ENCODE measurements at regions not wholly inside any gene's neighbourhood (a gene's known extent, or its start where the extent isn't known, plus 50 kb on each side); places are given as distances from the start of the nearest gene placed in this dataset.

DNA sequence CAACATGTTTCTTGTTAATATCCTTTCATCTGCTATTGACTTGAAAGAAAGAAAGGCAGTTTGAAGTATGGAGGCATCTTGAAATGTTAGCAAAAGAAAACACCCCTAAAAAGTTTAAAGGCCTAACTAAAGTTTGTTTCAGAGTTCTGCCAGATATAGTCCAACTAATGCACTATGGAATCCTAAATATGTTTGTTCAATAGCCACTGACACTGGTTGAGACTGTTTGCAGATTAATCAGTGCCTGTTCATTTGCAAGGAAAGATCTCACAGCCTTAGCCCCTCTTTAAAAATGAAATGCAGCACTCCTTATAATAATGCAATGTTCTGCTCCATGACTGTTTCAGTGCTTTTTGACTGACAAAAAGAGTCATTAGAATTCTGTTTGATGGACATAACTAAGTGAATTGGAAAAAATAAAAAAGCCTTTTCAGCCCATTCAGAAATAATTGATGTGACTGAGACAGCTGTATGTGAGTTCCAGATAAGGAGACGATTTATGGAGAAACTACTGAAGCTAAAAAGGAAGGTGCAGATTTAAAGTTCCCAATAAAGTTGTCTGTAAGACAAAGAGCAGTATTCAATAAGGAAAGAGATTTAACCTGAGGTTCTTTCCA lies 192.0 kb downstream of the PCDH7 start:
- CTCF ChIA-PET = no interaction called here

DNA sequence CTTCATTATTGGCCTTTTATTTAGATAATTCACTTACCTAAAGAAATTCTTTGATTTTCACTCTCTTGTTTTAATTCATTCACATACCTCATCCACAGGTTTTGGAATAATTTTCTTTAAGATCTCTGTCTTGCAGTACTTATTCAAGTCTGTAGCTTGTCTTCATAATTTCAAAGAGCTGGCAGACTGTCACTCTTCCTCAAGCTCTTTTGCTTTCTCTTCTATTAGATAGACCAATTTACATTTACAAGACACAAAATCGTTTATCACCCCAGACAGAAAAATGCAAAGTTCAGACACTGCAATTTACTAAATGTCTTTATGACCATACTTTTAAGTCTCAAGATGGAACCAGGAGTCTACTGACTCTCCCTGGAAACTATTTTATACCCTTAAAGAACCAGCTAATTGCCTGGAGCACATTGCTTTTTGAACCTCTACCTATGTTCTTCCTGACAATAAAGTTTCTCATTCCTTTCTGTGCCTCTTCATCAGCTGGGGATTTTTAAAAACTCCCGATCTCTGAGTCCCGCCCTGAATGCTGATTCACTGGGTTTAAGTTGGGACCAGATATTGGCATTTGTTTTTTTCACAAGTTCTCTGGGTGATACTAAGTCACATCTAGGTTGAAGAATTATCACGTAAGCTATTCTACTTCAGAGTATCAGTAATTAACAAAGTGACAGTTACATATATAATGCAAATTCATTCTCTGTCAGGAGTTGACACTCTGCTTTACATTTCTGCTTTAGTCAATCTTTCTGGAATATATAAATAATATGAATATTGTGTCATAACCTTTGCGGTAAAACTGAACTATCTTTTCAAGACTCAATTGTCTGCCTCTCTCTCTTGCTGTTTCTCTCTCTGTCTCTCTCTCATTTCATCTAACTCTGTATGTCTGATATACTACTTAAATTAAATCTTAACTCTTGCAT lies 196.4 kb downstream of the PCDH7 start:
- no peak for DNase-seq (ENCODE audit: low read depth, low spot score)
- ChIA-PET CTCF (no interaction called here), POLR2A (no interaction called here)
- TF ChIP-seq, protein P1, sequence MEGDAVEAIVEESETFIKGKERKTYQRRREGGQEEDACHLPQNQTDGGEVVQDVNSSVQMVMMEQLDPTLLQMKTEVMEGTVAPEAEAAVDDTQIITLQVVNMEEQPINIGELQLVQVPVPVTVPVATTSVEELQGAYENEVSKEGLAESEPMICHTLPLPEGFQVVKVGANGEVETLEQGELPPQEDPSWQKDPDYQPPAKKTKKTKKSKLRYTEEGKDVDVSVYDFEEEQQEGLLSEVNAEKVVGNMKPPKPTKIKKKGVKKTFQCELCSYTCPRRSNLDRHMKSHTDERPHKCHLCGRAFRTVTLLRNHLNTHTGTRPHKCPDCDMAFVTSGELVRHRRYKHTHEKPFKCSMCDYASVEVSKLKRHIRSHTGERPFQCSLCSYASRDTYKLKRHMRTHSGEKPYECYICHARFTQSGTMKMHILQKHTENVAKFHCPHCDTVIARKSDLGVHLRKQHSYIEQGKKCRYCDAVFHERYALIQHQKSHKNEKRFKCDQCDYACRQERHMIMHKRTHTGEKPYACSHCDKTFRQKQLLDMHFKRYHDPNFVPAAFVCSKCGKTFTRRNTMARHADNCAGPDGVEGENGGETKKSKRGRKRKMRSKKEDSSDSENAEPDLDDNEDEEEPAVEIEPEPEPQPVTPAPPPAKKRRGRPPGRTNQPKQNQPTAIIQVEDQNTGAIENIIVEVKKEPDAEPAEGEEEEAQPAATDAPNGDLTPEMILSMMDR (IDR thresholded peaks at IDR 0.05; ENCODE audit: insufficient read depth, low read length, missing control alignments) = no peak
- no peak overlapping the region for H3K4me3 ChIP-seq (ENCODE audit: low read depth, low read length)

More for the DNA sequence above, 192.0 kb downstream of the PCDH7 start:
- no peak for DNase-seq (ENCODE audit: low read depth, low spot score)
- POLR2A ChIA-PET = no interaction called here
- H3K4me3 ChIP-seq (ENCODE audit: low read depth, low read length) = no peak overlapping the region
- TF ChIP-seq, protein P1 (IDR thresholded peaks at IDR 0.05; ENCODE audit: insufficient read depth, low read length, missing control alignments) = no peak

DNA sequence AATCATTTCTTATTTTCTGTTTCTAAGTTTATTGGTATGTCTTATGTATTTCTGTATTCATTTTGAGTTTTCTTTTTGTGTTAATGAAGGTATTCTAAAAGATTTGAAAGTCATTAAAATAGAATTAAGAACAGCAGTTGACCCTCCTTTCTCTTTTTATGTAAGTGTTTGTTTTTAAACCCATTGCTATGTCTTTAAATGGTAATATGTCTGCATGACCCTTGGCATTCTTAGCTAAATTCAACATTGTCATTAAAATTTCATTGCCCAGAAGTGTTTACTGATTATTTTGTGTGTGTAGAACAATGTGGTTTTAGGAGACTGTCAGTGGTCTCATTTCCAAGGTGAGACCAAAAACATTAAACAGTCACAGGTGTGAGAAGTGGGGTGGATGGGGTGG lies 197.8 kb downstream of the PCDH7 start:
- H3K4me3 ChIP-seq (ENCODE audit: low read depth, low read length) = no peak overlapping the region
- ChIA-PET POLR2A (no interaction called here), CTCF (no interaction called here)
- no peak for DNase-seq (ENCODE audit: low read depth, low spot score)
- TF ChIP-seq, protein P1 (IDR thresholded peaks at IDR 0.05; ENCODE audit: insufficient read depth, low read length, missing control alignments) = no peak

DNA sequence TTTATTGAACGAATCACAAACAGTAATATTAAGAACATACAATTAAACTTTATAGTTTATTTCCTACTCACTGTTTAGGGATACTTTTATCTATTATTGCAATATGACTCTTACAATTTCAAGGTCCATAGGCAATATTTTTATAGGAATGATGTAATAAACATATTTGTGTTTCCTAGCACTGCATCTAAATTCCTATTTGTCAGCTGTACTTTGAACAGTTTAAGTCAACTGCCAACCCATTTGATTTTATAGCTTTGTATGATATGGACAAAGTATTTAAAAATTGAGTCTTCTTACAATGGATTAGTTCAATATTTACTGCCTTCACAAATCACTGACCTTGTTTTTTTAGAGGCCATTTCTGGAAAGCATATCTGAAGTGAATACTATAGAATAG lies 199.3 kb downstream of the PCDH7 start:
- POLR2A ChIA-PET = no interaction called here
- H3K4me3 ChIP-seq (ENCODE audit: low read depth, low read length) = no peak overlapping the region
- CTCF ChIA-PET = no interaction called here
- DNase-seq (ENCODE audit: low read depth, low spot score) = no peak
- TF ChIP-seq, protein P1 (IDR thresholded peaks at IDR 0.05; ENCODE audit: insufficient read depth, low read length, missing control alignments) = no peak

GRCh38 chr4:30920043-30920442 lies 199.9 kb downstream of the PCDH7 start:
- CTCF ChIA-PET = no interaction called here
- no peak overlapping the region for H3K4me3 ChIP-seq (ENCODE audit: low read depth, low read length)
- DNase-seq (ENCODE audit: low read depth, low spot score) = no peak

GRCh38 chr4:30922625-30923024 lies 202.5 kb downstream of the PCDH7 start:
- no peak overlapping the region for H3K4me3 ChIP-seq (ENCODE audit: low read depth, low read length)
- POLR2A ChIA-PET = no interaction called here
- TF ChIP-seq, protein P1 (IDR thresholded peaks at IDR 0.05; ENCODE audit: insufficient read depth, low read length, missing control alignments) = no peak
- CTCF ChIA-PET = no interaction called here
- no peak for DNase-seq (ENCODE audit: low read depth, low spot score)

More at GRCh38 chr4:30920043-30920442, 199.9 kb downstream of the PCDH7 start:
- TF ChIP-seq, protein P1 (IDR thresholded peaks at IDR 0.05; ENCODE audit: insufficient read depth, low read length, missing control alignments) = no peak
- POLR2A ChIA-PET = no interaction called here
